Fibroblast of skin of abdomen (primary cell): ENCODE measurements at regions not wholly inside any gene's neighbourhood (a gene's known extent, or its start where the extent isn't known, plus 50 kb on each side); places are given as distances from the start of the nearest gene placed in this dataset.
"Not testable (repeated sequence)": the region's sequence is repeated elsewhere in the genome, so short reads cannot be mapped to it uniquely, and the experiment has no call there.

Source experiments
- DNase-seq: peaks from one replicate; pipeline ENCODE4 v3.0.0-alpha.2; 2013

GRCh38 chr5:23727271-23727670 is 219.9 kb downstream of the PRDM9 start:
- DNase-seq = no peak

DNA sequence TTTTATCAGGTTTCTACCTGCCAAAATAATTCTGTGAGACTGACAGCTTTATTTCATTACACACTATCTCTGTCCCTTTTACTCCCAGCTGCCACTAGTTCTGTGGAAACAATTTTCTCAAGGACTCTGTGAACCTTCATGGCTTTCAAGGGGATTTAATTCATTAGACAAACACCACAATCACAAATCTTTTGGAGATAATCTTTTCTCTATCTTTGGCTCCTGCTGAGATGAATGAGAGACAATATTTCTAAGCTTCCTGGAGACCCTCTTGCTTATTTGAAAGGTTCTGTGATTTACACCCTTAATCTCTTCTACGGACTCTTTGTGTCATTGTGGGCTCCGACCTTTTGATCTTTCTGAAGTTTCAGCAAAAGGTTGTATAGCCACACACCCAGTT is 222.6 kb downstream of the PRDM9 start:
- no peak for DNase-seq

DNA sequence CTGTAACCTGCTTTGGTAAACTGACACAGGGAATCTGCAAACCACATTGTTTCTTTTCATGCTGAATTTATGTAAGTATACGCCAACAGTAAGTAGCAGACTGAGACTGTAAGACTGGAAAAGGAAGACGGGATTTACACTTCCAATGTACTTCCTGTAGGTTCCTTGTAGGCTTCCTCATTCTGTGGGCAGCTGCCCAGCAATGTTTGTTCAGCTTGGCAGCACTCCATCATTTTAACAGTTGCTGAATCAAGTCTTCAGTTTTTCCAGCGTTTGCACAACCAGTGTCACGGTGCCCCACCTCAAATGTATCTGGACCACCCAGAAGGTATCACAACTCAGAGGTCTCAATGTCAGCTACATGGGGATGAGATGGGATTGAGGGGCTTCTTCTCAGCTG is 232.6 kb downstream of the PRDM9 start:
- no peak for DNase-seq

DNA sequence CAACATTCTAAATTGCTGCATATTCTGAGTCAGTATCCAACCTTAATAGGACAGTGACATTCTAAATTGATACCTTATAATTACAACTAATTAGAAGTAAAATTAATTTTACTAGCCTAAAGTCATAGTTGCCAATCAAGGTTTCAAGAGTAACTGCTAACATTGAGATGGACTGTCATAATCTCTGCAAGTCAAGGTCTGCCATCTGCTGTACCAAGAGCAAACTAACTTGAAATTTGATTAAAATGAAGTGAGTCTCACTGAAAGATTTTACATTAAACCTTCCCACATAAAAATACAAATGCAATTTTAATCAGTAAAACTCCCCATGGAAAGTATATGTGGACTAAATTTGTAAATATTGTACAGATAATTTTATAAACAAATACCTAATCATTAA is 235.3 kb downstream of the PRDM9 start:
- no peak for DNase-seq

GRCh38 chr5:23755906-23756305 is 248.5 kb downstream of the PRDM9 start:
- no peak for DNase-seq

- no peak for DNase-seq
Observed at GRCh38 chr5:23756779-23757178, 249.4 kb downstream of the PRDM9 start.

GRCh38 chr5:23763170-23763569 is 255.8 kb downstream of the PRDM9 start:
- no peak for DNase-seq

GRCh38 chr5:23776684-23777083 is 269.3 kb downstream of the PRDM9 start:
- DNase-seq = no peak

DNA sequence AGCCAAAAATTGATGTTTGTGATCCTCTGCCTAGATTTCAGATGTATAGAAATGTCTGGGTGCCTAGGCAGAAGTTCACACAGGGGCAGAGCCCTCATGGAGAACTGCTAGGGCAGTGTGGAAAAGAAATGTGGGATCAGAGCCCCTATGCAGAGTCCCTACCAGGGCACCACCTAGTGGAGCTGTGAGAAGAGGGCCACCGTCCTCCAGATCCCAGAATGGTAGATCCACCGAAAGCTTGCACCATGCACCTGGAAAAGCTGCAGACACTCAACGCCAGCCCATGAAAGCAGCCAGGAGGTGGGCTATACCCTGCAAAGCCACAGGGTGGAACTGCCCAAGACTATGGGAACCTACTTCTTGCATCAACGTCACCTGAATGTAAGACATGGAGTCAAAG is 292.9 kb downstream of the PRDM9 start:
- DNase-seq = not testable (repeated sequence)

GRCh38 chr5:23820765-23821471 is 313.5 kb downstream of the PRDM9 start:
- peak; percentile 36 for DNase-seq

GRCh38 chr5:23823521-23823920 is 316.1 kb downstream of the PRDM9 start:
- DNase-seq = no peak

DNA sequence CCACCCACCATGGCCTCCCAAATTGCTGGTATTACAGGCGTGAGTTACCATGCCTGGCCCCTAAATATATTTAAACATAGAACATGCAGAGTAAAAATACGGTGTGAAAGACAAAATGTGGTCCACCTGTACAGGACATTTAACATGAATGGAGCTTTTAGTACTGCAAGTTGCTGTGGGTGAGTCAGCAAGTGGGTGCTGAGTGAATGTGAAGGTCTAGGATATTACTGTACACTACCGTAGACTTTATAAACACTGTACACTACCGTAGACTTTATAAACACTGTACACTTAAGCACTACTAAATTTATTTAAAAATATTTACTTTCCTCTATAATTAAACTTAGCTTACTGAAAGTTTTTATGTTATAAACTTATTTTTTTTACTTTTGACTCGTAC is 317.8 kb downstream of the PRDM9 start:
- no peak for DNase-seq

- DNase-seq = no peak
Observed at GRCh38 chr5:23840083-23840482, 332.7 kb downstream of the PRDM9 start.

DNA sequence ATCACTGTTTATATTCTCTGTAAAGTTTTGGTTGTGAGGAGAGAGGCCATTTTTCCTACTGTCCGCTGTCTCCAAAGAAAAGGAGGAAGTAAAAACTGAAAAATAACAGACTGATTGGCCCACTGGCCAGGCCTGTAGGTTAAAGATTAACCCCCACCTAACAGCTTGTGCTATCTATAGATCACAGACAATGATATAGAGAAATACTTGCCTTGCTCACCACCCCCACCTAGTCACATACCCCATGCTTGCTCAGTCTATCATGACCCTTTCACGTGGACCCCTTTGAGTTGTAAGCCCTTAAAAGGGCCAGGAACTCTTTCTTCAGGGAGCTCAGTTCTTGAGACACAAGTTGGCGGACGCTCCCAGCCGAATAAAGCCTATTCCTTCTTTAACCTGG is 357.4 kb downstream of the PRDM9 start:
- no peak for DNase-seq

GRCh38 chr5:23877847-23878246 is 370.4 kb downstream of the PRDM9 start:
- DNase-seq = no peak

GRCh38 chr5:23884405-23885031 is 377.1 kb downstream of the PRDM9 start:
- no peak for DNase-seq

DNA sequence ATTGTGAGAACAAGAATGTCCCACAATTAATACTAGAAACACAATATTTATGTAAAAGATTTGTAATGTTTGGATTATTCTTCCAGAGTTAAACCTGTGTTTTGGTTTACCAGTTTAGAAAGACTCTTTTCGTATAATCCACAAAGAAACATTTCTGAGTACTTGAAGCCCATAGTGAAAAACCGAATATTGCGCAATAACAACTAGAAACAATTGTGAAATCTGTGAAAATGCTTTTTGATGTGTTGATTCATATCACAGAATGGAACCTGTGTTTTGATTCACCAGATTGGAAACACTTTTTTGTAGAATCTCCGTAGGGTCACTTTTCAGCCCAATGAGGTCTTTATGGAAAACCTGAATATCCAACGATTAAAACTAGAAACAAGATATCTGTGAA is 386.2 kb downstream of the PRDM9 start:
- no peak for DNase-seq

DNA sequence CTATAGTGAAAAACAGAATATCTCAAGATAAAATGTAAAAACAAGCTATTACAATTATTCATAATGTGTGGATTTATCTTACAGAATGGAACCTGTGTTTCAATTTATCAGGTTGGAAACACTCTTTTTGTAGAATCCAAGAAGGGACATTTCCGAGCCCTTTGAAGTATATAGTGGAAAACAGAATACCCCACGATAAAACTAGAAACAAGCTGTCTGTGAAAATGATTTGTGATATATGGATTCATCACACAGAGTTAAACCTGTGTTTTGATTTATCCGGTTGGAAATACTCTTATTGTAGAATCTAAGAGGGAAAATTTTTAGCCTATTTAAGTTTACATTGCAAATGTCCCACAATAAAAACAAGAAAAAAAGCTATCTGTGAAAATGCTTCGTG is 388.2 kb downstream of the PRDM9 start:
- no peak for DNase-seq

DNA sequence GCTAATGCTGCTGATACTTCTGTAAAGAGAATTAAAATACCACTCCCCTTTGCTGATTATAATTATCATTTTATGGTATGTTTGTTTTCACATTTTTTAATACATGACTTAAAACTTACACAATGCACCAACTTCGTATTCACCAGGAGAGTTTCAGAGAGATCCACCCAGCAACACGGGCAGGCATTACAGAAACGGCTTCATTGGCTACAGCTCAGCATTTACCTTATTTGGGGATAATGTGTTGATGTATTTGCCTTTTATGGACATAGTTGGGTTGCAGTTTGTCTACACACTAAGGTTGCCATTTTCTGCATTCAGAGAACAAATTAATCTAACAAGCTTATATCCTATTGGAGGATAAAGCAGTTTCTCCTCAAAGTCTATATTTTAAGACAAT is 423.6 kb downstream of the PRDM9 start:
- no peak for DNase-seq

- DNase-seq = not testable (repeated sequence)
Observed at GRCh38 chr5:23951261-23951928, 444.0 kb downstream of the PRDM9 start.

DNA sequence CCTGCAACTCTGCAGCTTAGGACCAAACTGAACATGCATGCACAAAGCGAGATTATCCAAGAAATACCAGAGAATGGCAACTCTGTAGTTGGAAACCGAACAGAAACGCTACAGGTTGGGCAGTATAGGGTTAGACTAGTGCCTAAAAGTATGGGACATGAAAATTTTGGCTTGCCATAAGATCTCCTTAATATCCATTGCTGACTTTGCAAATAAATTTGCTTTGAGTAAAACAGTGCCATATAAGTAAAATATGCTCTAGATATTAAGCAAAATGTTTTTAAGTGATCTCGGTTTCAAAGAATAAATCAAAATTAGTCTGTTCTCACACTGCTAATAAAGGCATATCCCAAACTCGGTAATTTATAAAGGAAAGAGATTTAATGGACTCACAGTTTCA is 456.0 kb downstream of the PRDM9 start:
- no peak for DNase-seq

DNA sequence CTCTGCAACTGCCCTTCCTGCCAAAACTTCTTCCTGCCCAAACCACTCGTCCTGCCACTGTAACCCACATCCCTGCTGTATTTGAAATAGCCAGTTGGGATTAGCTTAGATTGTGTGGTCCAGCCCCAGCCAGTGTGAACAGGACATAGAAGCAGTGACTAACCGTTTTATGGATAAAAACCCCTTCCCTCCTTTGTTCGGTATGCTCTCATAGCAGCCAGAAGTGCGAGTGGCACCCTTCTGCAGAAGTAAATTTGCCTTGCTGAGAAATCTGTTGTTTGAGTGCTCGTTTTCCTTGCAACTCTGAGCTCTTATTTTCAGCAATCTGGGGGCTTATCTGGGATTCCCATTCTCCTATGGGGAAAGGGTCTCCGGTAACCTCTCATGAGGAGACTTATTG is 470.0 kb downstream of the PRDM9 start:
- no peak for DNase-seq

GRCh38 chr5:23977997-23978396 is 470.6 kb downstream of the PRDM9 start:
- no peak for DNase-seq

DNA sequence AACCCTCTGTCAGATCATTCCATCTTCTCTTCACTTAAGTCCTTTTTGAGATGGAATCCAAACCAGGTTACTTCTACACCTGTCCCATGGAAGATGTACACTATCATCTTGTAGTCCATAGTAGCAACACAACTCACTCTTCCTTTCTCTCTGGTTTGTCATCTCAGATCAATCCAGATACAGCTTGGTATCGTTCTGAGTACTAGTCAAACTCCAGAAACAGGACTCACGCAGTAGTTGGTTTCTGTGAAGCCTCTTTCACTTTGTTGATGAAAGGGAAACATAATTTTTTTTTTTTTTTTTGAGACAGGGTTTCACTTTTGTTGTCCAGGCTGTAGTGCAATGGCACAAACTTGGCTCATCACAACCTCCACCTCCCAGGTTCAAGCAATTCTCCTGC is 484.0 kb downstream of the PRDM9 start:
- DNase-seq = no peak
